ENCODE measurements at regions not wholly inside any gene's neighbourhood (a gene's known extent, or its start where the extent isn't known, plus 50 kb on each side); places are given as distances from the start of the nearest gene placed in this dataset.

DNA sequence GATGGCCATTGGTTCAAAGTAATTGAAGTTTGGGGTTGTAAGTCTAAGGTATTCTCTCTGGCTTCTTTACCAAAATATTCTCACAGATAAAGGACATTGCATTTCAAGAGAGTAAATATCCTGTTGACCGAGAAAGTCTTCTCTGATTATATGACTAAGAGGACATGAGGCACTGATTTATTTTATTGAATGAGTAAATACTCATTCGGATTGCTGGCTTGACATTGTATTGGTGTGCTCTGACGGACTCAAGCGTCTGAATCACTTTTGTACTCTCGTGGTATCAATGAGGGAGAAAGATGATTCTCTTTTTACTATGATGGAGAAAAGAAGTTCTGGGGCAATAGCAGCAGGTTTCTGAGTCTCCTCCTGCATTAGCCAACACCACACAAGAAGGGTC is 205.3 kb upstream of the RRP15 start (continued):
- TF ChIP-seq, protein P1, sequence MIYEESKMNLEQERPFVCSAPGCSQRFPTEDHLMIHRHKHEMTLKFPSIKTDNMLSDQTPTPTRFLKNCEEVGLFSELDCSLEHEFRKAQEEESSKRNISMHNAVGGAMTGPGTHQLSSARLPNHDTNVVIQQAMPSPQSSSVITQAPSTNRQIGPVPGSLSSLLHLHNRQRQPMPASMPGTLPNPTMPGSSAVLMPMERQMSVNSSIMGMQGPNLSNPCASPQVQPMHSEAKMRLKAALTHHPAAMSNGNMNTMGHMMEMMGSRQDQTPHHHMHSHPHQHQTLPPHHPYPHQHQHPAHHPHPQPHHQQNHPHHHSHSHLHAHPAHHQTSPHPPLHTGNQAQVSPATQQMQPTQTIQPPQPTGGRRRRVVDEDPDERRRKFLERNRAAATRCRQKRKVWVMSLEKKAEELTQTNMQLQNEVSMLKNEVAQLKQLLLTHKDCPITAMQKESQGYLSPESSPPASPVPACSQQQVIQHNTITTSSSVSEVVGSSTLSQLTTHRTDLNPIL (CRISPR knock-in tag; IDR thresholded peaks at IDR 0.05; ENCODE audit: low read depth) = no peak
- TF ChIP-seq ESRRG (CRISPR knock-in tag; IDR thresholded peaks at IDR 0.05) (no peak), ZC3H10 (CRISPR knock-in tag; IDR thresholded peaks at IDR 0.05) (no peak), ZFP3 (CRISPR knock-in tag; IDR thresholded peaks at IDR 0.05) (no peak)

DNA sequence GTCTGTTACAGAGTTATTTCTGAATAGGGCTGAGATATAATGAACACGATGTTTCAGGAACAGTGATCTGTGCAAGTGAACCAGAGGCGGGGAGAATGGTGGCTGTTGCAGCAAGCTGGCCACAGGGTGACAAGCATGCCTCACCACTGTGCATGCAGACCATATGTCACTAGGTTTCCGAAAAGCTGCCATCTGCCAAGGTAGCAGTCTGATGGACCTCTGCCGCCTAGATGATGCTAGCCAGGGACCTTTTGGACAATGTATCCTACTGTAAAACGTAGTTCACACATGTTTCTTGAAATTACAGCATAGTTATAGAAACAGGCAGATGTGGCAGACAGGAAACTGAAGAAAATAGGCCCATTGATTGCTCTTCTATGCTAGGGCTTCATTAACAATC is 204.2 kb upstream of the RRP15 start:
- ATAC-seq = no peak
- TF ChIP-seq ZC3H10 (CRISPR knock-in tag; IDR thresholded peaks at IDR 0.05) (no peak), ESRRG (CRISPR knock-in tag; IDR thresholded peaks at IDR 0.05) (no peak)
- TF ChIP-seq, protein P1 (CRISPR knock-in tag; IDR thresholded peaks at IDR 0.05; ENCODE audit: low read depth) = no peak

DNA sequence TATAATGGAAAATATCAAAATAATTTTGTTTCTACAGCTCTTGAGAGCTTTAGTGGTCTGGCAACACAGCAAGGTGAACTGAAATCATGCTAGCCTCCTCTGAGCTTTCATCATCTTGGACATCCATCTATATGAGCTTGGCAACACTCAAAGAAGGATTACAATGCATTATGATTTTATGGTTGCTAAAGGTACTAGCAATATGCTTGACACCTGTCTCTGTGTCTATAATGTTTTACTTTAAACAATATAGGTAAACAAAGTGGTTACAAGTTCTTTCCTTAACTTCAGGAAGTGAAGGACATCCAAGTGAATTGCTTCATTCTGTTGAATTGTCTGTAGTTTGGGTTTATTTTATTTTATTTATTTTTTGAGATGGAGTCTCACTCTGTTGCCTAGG is 203.7 kb upstream of the RRP15 start:
- TF ChIP-seq, protein P2, sequence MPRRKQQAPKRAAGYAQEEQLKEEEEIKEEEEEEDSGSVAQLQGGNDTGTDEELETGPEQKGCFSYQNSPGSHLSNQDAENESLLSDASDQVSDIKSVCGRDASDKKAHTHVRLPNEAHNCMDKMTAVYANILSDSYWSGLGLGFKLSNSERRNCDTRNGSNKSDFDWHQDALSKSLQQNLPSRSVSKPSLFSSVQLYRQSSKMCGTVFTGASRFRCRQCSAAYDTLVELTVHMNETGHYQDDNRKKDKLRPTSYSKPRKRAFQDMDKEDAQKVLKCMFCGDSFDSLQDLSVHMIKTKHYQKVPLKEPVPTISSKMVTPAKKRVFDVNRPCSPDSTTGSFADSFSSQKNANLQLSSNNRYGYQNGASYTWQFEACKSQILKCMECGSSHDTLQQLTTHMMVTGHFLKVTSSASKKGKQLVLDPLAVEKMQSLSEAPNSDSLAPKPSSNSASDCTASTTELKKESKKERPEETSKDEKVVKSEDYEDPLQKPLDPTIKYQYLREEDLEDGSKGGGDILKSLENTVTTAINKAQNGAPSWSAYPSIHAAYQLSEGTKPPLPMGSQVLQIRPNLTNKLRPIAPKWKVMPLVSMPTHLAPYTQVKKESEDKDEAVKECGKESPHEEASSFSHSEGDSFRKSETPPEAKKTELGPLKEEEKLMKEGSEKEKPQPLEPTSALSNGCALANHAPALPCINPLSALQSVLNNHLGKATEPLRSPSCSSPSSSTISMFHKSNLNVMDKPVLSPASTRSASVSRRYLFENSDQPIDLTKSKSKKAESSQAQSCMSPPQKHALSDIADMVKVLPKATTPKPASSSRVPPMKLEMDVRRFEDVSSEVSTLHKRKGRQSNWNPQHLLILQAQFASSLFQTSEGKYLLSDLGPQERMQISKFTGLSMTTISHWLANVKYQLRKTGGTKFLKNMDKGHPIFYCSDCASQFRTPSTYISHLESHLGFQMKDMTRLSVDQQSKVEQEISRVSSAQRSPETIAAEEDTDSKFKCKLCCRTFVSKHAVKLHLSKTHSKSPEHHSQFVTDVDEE (CRISPR knock-in tag; IDR thresholded peaks at IDR 0.05) = no peak
- TF ChIP-seq PPARA (CRISPR knock-in tag; IDR thresholded peaks at IDR 0.05; ENCODE audit: borderline replicate concordance) = no peak
- TF ChIP-seq, protein P3, sequence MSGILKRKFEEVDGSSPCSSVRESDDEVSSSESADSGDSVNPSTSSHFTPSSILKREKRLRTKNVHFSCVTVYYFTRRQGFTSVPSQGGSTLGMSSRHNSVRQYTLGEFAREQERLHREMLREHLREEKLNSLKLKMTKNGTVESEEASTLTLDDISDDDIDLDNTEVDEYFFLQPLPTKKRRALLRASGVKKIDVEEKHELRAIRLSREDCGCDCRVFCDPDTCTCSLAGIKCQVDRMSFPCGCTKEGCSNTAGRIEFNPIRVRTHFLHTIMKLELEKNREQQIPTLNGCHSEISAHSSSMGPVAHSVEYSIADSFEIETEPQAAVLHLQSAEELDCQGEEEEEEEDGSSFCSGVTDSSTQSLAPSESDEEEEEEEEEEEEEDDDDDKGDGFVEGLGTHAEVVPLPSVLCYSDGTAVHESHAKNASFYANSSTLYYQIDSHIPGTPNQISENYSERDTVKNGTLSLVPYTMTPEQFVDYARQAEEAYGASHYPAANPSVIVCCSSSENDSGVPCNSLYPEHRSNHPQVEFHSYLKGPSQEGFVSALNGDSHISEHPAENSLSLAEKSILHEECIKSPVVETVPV (CRISPR knock-in tag; IDR thresholded peaks at IDR 0.05) = no peak
- no peak for TF ChIP-seq ZNF565 (CRISPR knock-in tag; conservative IDR thresholded peaks at IDR 0.05; ENCODE audit: low read depth)
- TF ChIP-seq ZNF8 (CRISPR knock-in tag; IDR thresholded peaks at IDR 0.05) = no peak
- no peak for TF ChIP-seq RARB (CRISPR knock-in tag; IDR thresholded peaks at IDR 0.05)
- TF ChIP-seq OSR1 (CRISPR knock-in tag; IDR thresholded peaks at IDR 0.05) = no peak
- no peak for ATAC-seq

DNA sequence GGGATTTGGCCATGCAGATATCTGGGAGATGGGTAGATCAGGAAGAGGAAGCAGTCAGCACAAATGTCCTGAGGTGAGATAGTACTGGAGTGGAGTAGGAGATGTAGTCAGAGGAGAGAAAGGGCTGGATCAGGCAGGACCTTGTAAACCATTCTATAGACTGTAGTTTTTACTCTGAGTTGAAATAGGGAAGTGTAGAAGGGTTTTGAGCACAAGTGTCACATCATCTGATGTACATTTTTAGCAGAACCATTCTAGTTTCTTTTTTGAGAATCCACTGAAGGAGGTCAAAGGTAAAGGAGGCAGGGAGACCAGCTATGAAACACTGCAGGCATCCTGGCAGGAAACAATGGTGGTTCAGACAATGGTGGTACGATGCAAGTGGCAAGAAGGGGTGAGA is 194.6 kb upstream of the RRP15 start:
- no peak for ATAC-seq
- TF ChIP-seq, protein P1 (CRISPR knock-in tag; IDR thresholded peaks at IDR 0.05; ENCODE audit: low read depth) = no peak
- TF ChIP-seq OSR1 (CRISPR knock-in tag; IDR thresholded peaks at IDR 0.05) = no peak
- TF ChIP-seq, protein P4, sequence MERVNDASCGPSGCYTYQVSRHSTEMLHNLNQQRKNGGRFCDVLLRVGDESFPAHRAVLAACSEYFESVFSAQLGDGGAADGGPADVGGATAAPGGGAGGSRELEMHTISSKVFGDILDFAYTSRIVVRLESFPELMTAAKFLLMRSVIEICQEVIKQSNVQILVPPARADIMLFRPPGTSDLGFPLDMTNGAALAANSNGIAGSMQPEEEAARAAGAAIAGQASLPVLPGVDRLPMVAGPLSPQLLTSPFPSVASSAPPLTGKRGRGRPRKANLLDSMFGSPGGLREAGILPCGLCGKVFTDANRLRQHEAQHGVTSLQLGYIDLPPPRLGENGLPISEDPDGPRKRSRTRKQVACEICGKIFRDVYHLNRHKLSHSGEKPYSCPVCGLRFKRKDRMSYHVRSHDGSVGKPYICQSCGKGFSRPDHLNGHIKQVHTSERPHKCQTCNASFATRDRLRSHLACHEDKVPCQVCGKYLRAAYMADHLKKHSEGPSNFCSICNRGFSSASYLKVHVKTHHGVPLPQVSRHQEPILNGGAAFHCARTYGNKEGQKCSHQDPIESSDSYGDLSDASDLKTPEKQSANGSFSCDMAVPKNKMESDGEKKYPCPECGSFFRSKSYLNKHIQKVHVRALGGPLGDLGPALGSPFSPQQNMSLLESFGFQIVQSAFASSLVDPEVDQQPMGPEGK (CRISPR knock-in tag; IDR thresholded peaks at IDR 0.05; ENCODE audit: borderline replicate concordance) = no peak
- no peak for TF ChIP-seq ZNF565 (CRISPR knock-in tag; conservative IDR thresholded peaks at IDR 0.05; ENCODE audit: low read depth)
- no peak for TF ChIP-seq GLIS3 (CRISPR knock-in tag; IDR thresholded peaks at IDR 0.05)
- TF ChIP-seq ZC3H10 (CRISPR knock-in tag; IDR thresholded peaks at IDR 0.05) = no peak
- TF ChIP-seq PPARA (CRISPR knock-in tag; IDR thresholded peaks at IDR 0.05; ENCODE audit: borderline replicate concordance) = no peak
- TF ChIP-seq, protein P2 (CRISPR knock-in tag; IDR thresholded peaks at IDR 0.05) = no peak
- TF ChIP-seq, protein P5, sequence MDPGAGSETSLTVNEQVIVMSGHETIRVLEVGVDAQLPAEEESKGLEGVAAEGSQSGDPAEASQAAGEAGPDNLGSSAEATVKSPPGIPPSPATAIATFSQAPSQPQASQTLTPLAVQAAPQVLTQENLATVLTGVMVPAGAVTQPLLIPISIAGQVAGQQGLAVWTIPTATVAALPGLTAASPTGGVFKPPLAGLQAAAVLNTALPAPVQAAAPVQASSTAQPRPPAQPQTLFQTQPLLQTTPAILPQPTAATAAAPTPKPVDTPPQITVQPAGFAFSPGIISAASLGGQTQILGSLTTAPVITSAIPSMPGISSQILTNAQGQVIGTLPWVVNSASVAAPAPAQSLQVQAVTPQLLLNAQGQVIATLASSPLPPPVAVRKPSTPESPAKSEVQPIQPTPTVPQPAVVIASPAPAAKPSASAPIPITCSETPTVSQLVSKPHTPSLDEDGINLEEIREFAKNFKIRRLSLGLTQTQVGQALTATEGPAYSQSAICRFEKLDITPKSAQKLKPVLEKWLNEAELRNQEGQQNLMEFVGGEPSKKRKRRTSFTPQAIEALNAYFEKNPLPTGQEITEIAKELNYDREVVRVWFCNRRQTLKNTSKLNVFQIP (CRISPR knock-in tag; IDR thresholded peaks at IDR 0.05; ENCODE audit: borderline replicate concordance, low read depth) = no peak
- TF ChIP-seq ISL1 (CRISPR knock-in tag; IDR thresholded peaks at IDR 0.05) = no peak
- no peak for TF ChIP-seq BACH2 (CRISPR knock-in tag; IDR thresholded peaks at IDR 0.05; ENCODE audit: borderline replicate concordance)
- no peak for TF ChIP-seq SNAI2 (CRISPR knock-in tag; IDR thresholded peaks at IDR 0.05)
- no peak for TF ChIP-seq ZNF8 (CRISPR knock-in tag; IDR thresholded peaks at IDR 0.05)
- no peak for TF ChIP-seq RARB (CRISPR knock-in tag; IDR thresholded peaks at IDR 0.05)
- no peak for TF ChIP-seq ARNTL (CRISPR knock-in tag; IDR thresholded peaks at IDR 0.05; ENCODE audit: borderline replicate concordance, low read depth)

All from SK-N-SH treated with all-trans-retinoic acid at 6 μM for 48 hours (cell line).